HepG2 (cell line): ENCODE measurements at regions not wholly inside any gene's neighbourhood (a gene's known extent, or its start where the extent isn't known, plus 50 kb on each side); places are given as distances from the start of the nearest gene placed in this dataset.

ENCODE experiments used
- ATAC-seq: fragments of 200-7000 bp; cut with Tn5 transposase; 3 replicates; pipeline ENCODE4 v1.9.1; 2020; ENCODE audit warnings: mild to moderate bottlenecking, moderate library complexity
- BruUV-seq: library from RNA; stranded (reverse); fragments of 400-500 nt; replicated peaks from 2 replicates; lab custom pipeline; 2021; lab: Mats Ljungman, UMichigan
- CTCF ChIA-PET: fragments of 300-600 bp; formaldehyde crosslinking; extraction: SDS; loops from one replicate; lab custom pipeline; 2021; ENCODE audit warnings: low total read pairs, inconsistent platforms, low intra/inter-chr PET ratio; lab: Yijun Ruan, JAX
- POLR2A ChIA-PET: fragments of 350-600 bp; sonication (Branson Sonifier 250); formaldehyde crosslinking; loops from one replicate; lab custom pipeline; 2020; ENCODE audit warnings: antibody characterized with exemption, inconsistent platforms; lab: Yijun Ruan, JAX
- DNase-seq: peaks from one replicate; pipeline ENCODE4 v3.0.0-alpha.2; 2015; ENCODE audit warnings: low spot score
- FAIRE-seq: peaks from 3 replicates; lab custom pipeline; 2011; peaks lifted over from hg19 to GRCh38; lab: Jason Lieb, UNC
- H2AFZ ChIP-seq: one replicate; pipeline ENCODE4 v1.6.1; 2011; ENCODE audit warnings: low read length, inconsistent platforms
- H3K27ac ChIP-seq: fragments of 300-600 bp; 3 replicates; pipeline ENCODE4 v1.8.0; 2011; ENCODE audit warnings: mixed run types, mild to moderate bottlenecking, mixed read lengths, low read length, inconsistent platforms; ENCODE audit not compliant: insufficient read depth; ENCODE audit errors: extremely low read length
- H3K27me3 ChIP-seq, 2 experiments: fragments of 200-600 bp in 1 of 2; 2 replicates in 1 of 2; 3 replicates in 1 of 2; pipeline versions ENCODE4 v1.6.0 to v1.8.0; 2011; ENCODE audit warnings: low read length in 2 of 2, mild to moderate bottlenecking in 2 of 2, moderate library complexity in 2 of 2, inconsistent platforms in 1 of 2; ENCODE audit not compliant: insufficient read depth in 2 of 2, control insufficient read depth in 1 of 2
- H3K36me3 ChIP-seq, 2 experiments: fragments of 200-600 bp in 1 of 2; replicated peaks in 1 of 2; 2 replicates in 1 of 2; 3 replicates in 1 of 2; pipeline versions ENCODE4 v1.5.1 to v1.8.0; 2011; ENCODE audit warnings: low read length in 2 of 2, inconsistent platforms in 1 of 2; ENCODE audit not compliant: insufficient read depth in 2 of 2, control insufficient read depth in 1 of 2
- H3K4me1 ChIP-seq: 2 replicates; pipeline ENCODE4 v1.5.1; 2012; ENCODE audit warnings: low read length, inconsistent platforms; ENCODE audit not compliant: insufficient read depth
- H3K4me2 ChIP-seq: 2 replicates; pipeline ENCODE4 v1.6.0; 2011; ENCODE audit warnings: low read depth, low read length, inconsistent platforms
- H3K4me3 ChIP-seq, 3 experiments: fragments of 200-600 bp in 1 of 3; sonication (generic), shearing (Covaris generic) in 1 of 3; replicated peaks in 1 of 3; 2 replicates each; pipeline ENCODE4 v1.5.1; 2011 to 2016; ENCODE audit warnings: low read length in 3 of 3, inconsistent platforms in 2 of 3, low read depth in 2 of 3, mild to moderate bottlenecking in 2 of 3, control low read depth in 1 of 3, mixed read lengths in 1 of 3; ENCODE audit not compliant: insufficient read depth in 1 of 3
- H3K79me2 ChIP-seq: one replicate; pipeline ENCODE4 v1.6.1; 2011; ENCODE audit warnings: low read length, inconsistent platforms; ENCODE audit not compliant: insufficient read depth
- H3K9ac ChIP-seq: 2 replicates; pipeline ENCODE4 v1.6.0; 2011; ENCODE audit warnings: mild to moderate bottlenecking, low read depth, low read length, inconsistent platforms; ENCODE audit not compliant: insufficient read depth
- H3K9me3 ChIP-seq: 2 replicates; pipeline ENCODE4 v1.5.1; 2012; ENCODE audit warnings: mild to moderate bottlenecking, low read length
- H4K20me1 ChIP-seq: 2 replicates; pipeline ENCODE4 v1.6.0; 2011; ENCODE audit warnings: inconsistent platforms, mild to moderate bottlenecking, low read length, moderate library complexity; ENCODE audit not compliant: insufficient read depth
- BCL6 ChIP-seq: IDR thresholded peaks from 2 replicates; pipeline ENCODE4 v1.6.1; 2016; ENCODE audit warnings: missing genetic modification reagents, missing compliant biosample characterization
- KLF15 ChIP-seq: sonication (generic); formaldehyde crosslinking; IDR thresholded peaks from 2 replicates; pipeline ENCODE4 v1.8.1; 2023; ENCODE audit warnings: borderline replicate concordance, mild to moderate bottlenecking, inconsistent platforms, missing genetic modification reagents, mixed read lengths
- MXI1 ChIP-seq: IDR thresholded peaks from 3 replicates; pipeline ENCODE4 v1.6.1; 2012; ENCODE audit warnings: low read depth, low read length, inconsistent platforms, borderline replicate concordance
- NFE2 ChIP-seq: sonication (generic); formaldehyde crosslinking; IDR thresholded peaks from 2 replicates; pipeline ENCODE4 v1.4.0; 2020; ENCODE audit warnings: missing genetic modification reagents
- SRSF9 ChIP-seq: fragments of 200-400 bp; formaldehyde crosslinking; IDR thresholded peaks from 2 replicates; pipeline ENCODE4 v1.6.1; 2018; ENCODE audit warnings: borderline replicate concordance, mild to moderate bottlenecking, low read depth, low read length; ENCODE audit not compliant: insufficient read depth, poor library complexity, severe bottlenecking
- ZBTB14 ChIP-seq: sonication (generic); formaldehyde crosslinking; IDR thresholded peaks from 2 replicates; pipeline ENCODE4 v1.4.0; 2020; ENCODE audit warnings: missing genetic modification reagents
- ZNF34 ChIP-seq: sonication (generic); formaldehyde crosslinking; IDR thresholded peaks from 2 replicates; pipeline ENCODE4 v1.4.0; 2020; ENCODE audit warnings: mild to moderate bottlenecking, missing genetic modification reagents, borderline replicate concordance
- ZNF660 ChIP-seq: sonication (generic); formaldehyde crosslinking; IDR thresholded peaks from 2 replicates; pipeline ENCODE4 v1.5.1; 2020; ENCODE audit warnings: mild to moderate bottlenecking, low read depth, missing genetic modification reagents, borderline replicate concordance
- ZSCAN12 ChIP-seq: sonication (generic); formaldehyde crosslinking; IDR thresholded peaks from 2 replicates; pipeline ENCODE4 v1.9.0; 2021; ENCODE audit warnings: mild to moderate bottlenecking, missing genetic modification reagents
- WGBS: methylation state at CpG from one replicate; pipeline ENCODE4 v1.1.6; 2017; ENCODE audit warnings: low lambda C conversion rate; 5-methylcytosine and 5-hydroxymethylcytosine counted together
- in situ Hi-C: cut with HindIII; loops from 2 replicates; pipeline ENCODE4 v1.10.0; 2017; ENCODE audit warnings: low pct_unique_long_range_greater_than_20kb; ENCODE audit not compliant: extremely low pct_ligation_motif_present
- intact Hi-C: fragments of 100-400 bp; cut with micrococcal nuclease; formaldehyde crosslinking; loops from one replicate; pipeline ENCODE4 v1.10.0; 2022; ENCODE audit not compliant: unreplicated experiment

- H3K9me3 ChIP-seq: no peaks in the 10 kb centered on the region
- TF ChIP-seq SRSF9: no peak
- no peak for TF ChIP-seq KLF15
- in situ Hi-C loops: no loop called here
- no peak overlapping the region for H3K4me3 ChIP-seq
- H3K79me2 ChIP-seq: no peaks in the 10 kb centered on the region
- 0% methylated on average over 1 of the region's 1 CpG for WGBS
- H4K20me1 ChIP-seq: no peaks in the 10 kb centered on the region
- DNase-seq (no peak), ATAC-seq (no peak), FAIRE-seq (no peak)
- intact Hi-C loops: no loop called here
- no peaks in the 10 kb centered on the region for H3K36me3 ChIP-seq
- no peaks in the 10 kb centered on the region for H3K4me1 ChIP-seq
- CTCF ChIA-PET: no interaction called here
- H3K27me3 ChIP-seq: no peaks in the 10 kb centered on the region; a peak in 1 of 5 replicates
- no peak overlapping the region for H3K9ac ChIP-seq
- H2AFZ ChIP-seq: no peak overlapping the region
- no peak overlapping the region for H3K4me2 ChIP-seq
- no peak overlapping the region for H3K27ac ChIP-seq
- POLR2A ChIA-PET: no interaction called here
- no TSS peak for BruUV-seq
These were observed 258.9 kb upstream of the SFRP2 start for GRCh38 chr4:154047733-154048132.

GRCh38 chr4:154044742-154045485, 256.0 kb upstream of the SFRP2 start:
- Histone ChIP-seq H4K20me1 (no peaks in the 10 kb centered on the region), H3K36me3 (no peaks in the 10 kb centered on the region), H3K27ac (no peak overlapping the region), H3K4me3 (no peak overlapping the region), H3K9me3 (no peaks in the 10 kb centered on the region), H2AFZ (no peak overlapping the region), H3K4me2 (no peak overlapping the region), H3K79me2 (no peaks in the 10 kb centered on the region), H3K27me3 (no peaks in the 10 kb centered on the region), H3K4me1 (no peaks in the 10 kb centered on the region), H3K9ac (no peak overlapping the region)
- ChIA-PET POLR2A (no interaction called here), CTCF (no interaction called here)
- DNase-seq (no peak), FAIRE-seq (no peak), ATAC-seq (no peak)
- intact Hi-C loops (no loop called here), in situ Hi-C loops (no loop called here)
- BruUV-seq: no TSS peak
- WGBS: 21% methylated on average over 4 of the region's 4 CpGs
- no peak for TF ChIP-seq ZNF34 (CRISPR knock-in tag)
- TF ChIP-seq MXI1: no peak
- TF ChIP-seq ZSCAN12 (CRISPR knock-in tag): no peak
- TF ChIP-seq BCL6 (CRISPR knock-in tag): no peak
- TF ChIP-seq ZBTB14 (CRISPR knock-in tag): no peak
- no peak for TF ChIP-seq NFE2 (CRISPR knock-in tag)
- TF ChIP-seq ZNF660: no peak
